PC-9 (cell line): ENCODE measurements at regions not wholly inside any gene's neighbourhood (a gene's known extent, or its start where the extent isn't known, plus 50 kb on each side); places are given as distances from the start of the nearest gene placed in this dataset.

Source experiments
- BruUV-seq: library from RNA; stranded (reverse); fragments of 400-500 nt; replicated peaks from 2 replicates; lab custom pipeline; 2021; lab: Mats Ljungman, UMichigan
- CTCF ChIA-PET: fragments of 300-600 bp; sonication (Branson Sonifier 250); formaldehyde crosslinking; loops from one replicate; lab custom pipeline; 2022; ENCODE audit warnings: antibody characterized with exemption; lab: Charles Lee
- POLR2A ChIA-PET: fragments of 300-600 bp; sonication (Branson Sonifier 250); formaldehyde crosslinking; loops from one replicate; lab custom pipeline; 2022; ENCODE audit warnings: antibody characterized with exemption; ENCODE audit not compliant: unreplicated experiment; lab: Charles Lee
- DNase-seq, 2 experiments: peaks; one replicate each; pipeline versions ENCODE4 v3.0.0 to v3.0.0-alpha.2; 2015 to 2022; ENCODE audit warnings: mixed read lengths in 1 of 2
- H2AFZ ChIP-seq: fragments of 200-600 bp; sonication (generic); 2 replicates; pipeline ENCODE4 v1.8.1; 2017; ENCODE audit warnings: antibody characterized with exemption
- H3F3A ChIP-seq: fragments of 200-600 bp; sonication (generic); 2 replicates; pipeline ENCODE4 v1.8.1; 2017; ENCODE audit warnings: antibody characterized with exemption, mild to moderate bottlenecking, low read depth; ENCODE audit not compliant: insufficient read depth
- H3K27ac ChIP-seq: fragments of 200-600 bp; sonication (generic); 2 replicates; pipeline ENCODE4 v1.6.1; 2016; ENCODE audit warnings: mixed run types
- H3K27me3 ChIP-seq: fragments of 200-600 bp; sonication (generic); 2 replicates; pipeline ENCODE4 v1.6.1; 2016; ENCODE audit warnings: low read depth, mixed run types; ENCODE audit not compliant: insufficient read depth
- H3K36me3 ChIP-seq: fragments of 200-600 bp; sonication (generic); 2 replicates; pipeline ENCODE4 v1.6.1; 2016; ENCODE audit warnings: low read depth, mixed run types
- H3K4me1 ChIP-seq: fragments of 200-600 bp; sonication (generic); replicated peaks from 2 replicates; pipeline ENCODE4 v1.6.1; 2016; ENCODE audit warnings: mixed run types; ENCODE audit not compliant: insufficient read depth
- H3K4me2 ChIP-seq: fragments of 200-600 bp; sonication (generic); 2 replicates; pipeline ENCODE4 v1.6.1; 2017; ENCODE audit warnings: mixed run types
- H3K4me3 ChIP-seq: fragments of 200-600 bp; sonication (generic); 2 replicates; pipeline ENCODE4 v1.6.1; 2016; ENCODE audit warnings: mixed run types
- H3K79me2 ChIP-seq: fragments of 200-600 bp; sonication (generic); 2 replicates; pipeline ENCODE4 v1.6.1; 2017; ENCODE audit warnings: low read depth, mixed run types
- H3K9me2 ChIP-seq: fragments of 200-600 bp; sonication (generic); 2 replicates; pipeline ENCODE4 v1.8.1; 2017; ENCODE audit warnings: mild to moderate bottlenecking; ENCODE audit not compliant: insufficient read depth
- H3K9me3 ChIP-seq: fragments of 200-600 bp; sonication (generic); 2 replicates; pipeline ENCODE4 v1.8.1; 2016; ENCODE audit warnings: low read depth; ENCODE audit not compliant: insufficient read depth
- H4K20me1 ChIP-seq: fragments of 200-600 bp; sonication (generic); 2 replicates; pipeline ENCODE4 v1.8.1; 2017; ENCODE audit not compliant: insufficient read depth
- EZH2 ChIP-seq: fragments of 200-600 bp; sonication (generic); IDR thresholded peaks from 2 replicates; pipeline ENCODE4 v1.8.0; 2017; ENCODE audit warnings: antibody characterized with exemption, low read depth
- intact Hi-C: fragments of 100-400 bp; cut with micrococcal nuclease; formaldehyde crosslinking; loops from one replicate; pipeline ENCODE4 v1.10.0; 2022; ENCODE audit not compliant: unreplicated experiment
- TF ChIP-seq, protein P1 (sequence below): fragments of 200-600 bp; sonication (generic); conservative IDR thresholded peaks from 2 replicates; pipeline ENCODE4 v1.6.1; 2017; ENCODE audit warnings: mixed run types, antibody characterized with exemption, mild to moderate bottlenecking, moderate library complexity

DNA sequence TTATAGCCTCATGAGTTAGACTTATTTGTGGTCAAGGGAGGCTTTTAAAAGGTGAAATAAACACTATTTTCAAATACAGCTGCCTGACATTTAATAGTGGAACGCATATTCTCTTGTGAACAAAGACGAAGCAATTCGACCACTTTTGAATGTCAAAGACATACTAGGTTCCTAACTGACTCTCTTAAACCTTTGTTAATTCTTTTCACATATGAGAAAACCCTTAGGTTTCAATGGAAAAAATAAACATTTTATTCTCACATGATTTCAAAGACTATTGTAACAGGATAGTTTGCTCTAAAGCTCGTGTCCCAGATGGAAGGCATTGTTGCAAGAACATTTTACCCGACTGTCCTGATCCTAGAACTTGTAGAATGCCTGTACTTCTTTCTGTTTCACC is 74.8 kb upstream of the BOC start:
- Histone ChIP-seq H3F3A (no peaks in the 10 kb centered on the region), H3K9me2 (no peaks in the 10 kb centered on the region), H2AFZ (no peak overlapping the region), H3K9me3 (no peaks in the 10 kb centered on the region), H3K4me1 (no peaks in the 10 kb centered on the region), H3K4me3 (no peak overlapping the region), H3K36me3 (no peaks in the 10 kb centered on the region), H3K4me2 (no peak overlapping the region), H3K27ac (no peak overlapping the region), H3K27me3 (no peaks in the 10 kb centered on the region), H4K20me1 (no peaks in the 10 kb centered on the region), H3K79me2 (no peaks in the 10 kb centered on the region)
- DNase-seq: no peak
- ChIA-PET POLR2A (no interaction called here), CTCF (interaction anchor here (1.0 to 1.7 kb wide), 2 partner anchors 152 kb away, joined by 3 to 5 read pairs; no protein-coding TSS in a partner anchor)
- intact Hi-C loops: loop anchor here (1.0 to 10.0 kb wide), 3 partner anchors 82 to 488 kb away; no protein-coding TSS in a partner anchor
- no TSS peak for BruUV-seq
- TF ChIP-seq, protein P1, sequence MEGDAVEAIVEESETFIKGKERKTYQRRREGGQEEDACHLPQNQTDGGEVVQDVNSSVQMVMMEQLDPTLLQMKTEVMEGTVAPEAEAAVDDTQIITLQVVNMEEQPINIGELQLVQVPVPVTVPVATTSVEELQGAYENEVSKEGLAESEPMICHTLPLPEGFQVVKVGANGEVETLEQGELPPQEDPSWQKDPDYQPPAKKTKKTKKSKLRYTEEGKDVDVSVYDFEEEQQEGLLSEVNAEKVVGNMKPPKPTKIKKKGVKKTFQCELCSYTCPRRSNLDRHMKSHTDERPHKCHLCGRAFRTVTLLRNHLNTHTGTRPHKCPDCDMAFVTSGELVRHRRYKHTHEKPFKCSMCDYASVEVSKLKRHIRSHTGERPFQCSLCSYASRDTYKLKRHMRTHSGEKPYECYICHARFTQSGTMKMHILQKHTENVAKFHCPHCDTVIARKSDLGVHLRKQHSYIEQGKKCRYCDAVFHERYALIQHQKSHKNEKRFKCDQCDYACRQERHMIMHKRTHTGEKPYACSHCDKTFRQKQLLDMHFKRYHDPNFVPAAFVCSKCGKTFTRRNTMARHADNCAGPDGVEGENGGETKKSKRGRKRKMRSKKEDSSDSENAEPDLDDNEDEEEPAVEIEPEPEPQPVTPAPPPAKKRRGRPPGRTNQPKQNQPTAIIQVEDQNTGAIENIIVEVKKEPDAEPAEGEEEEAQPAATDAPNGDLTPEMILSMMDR: no peak
- no peak for TF ChIP-seq EZH2

GRCh38 chr3:113138839-113139743 is 72.3 kb upstream of the BOC start:
- Histone ChIP-seq H2AFZ (no peak overlapping the region), H3F3A (no peaks in the 10 kb centered on the region), H3K9me2 (no peaks in the 10 kb centered on the region), H3K9me3 (no peaks in the 10 kb centered on the region), H3K79me2 (no peaks in the 10 kb centered on the region), H3K27me3 (no peaks in the 10 kb centered on the region), H3K4me1 (no peaks in the 10 kb centered on the region), H4K20me1 (no peaks in the 10 kb centered on the region), H3K4me2 (no peak overlapping the region), H3K36me3 (no peaks in the 10 kb centered on the region), H3K27ac (no peak overlapping the region), H3K4me3 (no peak overlapping the region)
- no TSS peak for BruUV-seq
- CTCF ChIA-PET: no interaction called here
- intact Hi-C loops: loop anchor here (10.0 kb wide), 2 partner anchors 84 to 486 kb away; no protein-coding TSS in a partner anchor
- no peak for DNase-seq
- TF ChIP-seq, protein P1: no peak
- TF ChIP-seq EZH2: no peak
- POLR2A ChIA-PET: interaction anchor here (0.6 kb wide), 3 partner anchors 9 to 759 kb away, joined by 3 to 4 read pairs (median 3); no protein-coding TSS in a partner anchor

- Histone ChIP-seq H3F3A (no peaks in the 10 kb centered on the region), H3K36me3 (no peaks in the 10 kb centered on the region), H3K4me1 (no peaks in the 10 kb centered on the region), H3K4me2 (no peak overlapping the region), H3K9me2 (no peaks in the 10 kb centered on the region), H3K27me3 (no peaks in the 10 kb centered on the region), H3K27ac (no peak overlapping the region), H4K20me1 (no peaks in the 10 kb centered on the region), H3K4me3 (no peak overlapping the region), H3K9me3 (no peaks in the 10 kb centered on the region), H2AFZ (no peak overlapping the region), H3K79me2 (no peaks in the 10 kb centered on the region)
- BruUV-seq: no TSS peak
- DNase-seq: no peak
- TF ChIP-seq, protein P1: no peak
- no peak for TF ChIP-seq EZH2
- POLR2A ChIA-PET: no interaction called here
- intact Hi-C loops: no loop called here
- CTCF ChIA-PET: interaction anchor here (0.7 kb wide), 1 partner anchor 395 kb away, joined by 3 read pairs; no protein-coding TSS in a partner anchor
Observed at GRCh38 chr3:113140876-113141275, 70.5 kb upstream of the BOC start.
